ENCODE measurements at regions not wholly inside any gene's neighbourhood (a gene's known extent, or its start where the extent isn't known, plus 50 kb on each side); places are given as distances from the start of the nearest gene placed in this dataset.
"Not testable (repeated sequence)": the region's sequence is repeated elsewhere in the genome, so short reads cannot be mapped to it uniquely, and the experiment has no call there.

DNA sequence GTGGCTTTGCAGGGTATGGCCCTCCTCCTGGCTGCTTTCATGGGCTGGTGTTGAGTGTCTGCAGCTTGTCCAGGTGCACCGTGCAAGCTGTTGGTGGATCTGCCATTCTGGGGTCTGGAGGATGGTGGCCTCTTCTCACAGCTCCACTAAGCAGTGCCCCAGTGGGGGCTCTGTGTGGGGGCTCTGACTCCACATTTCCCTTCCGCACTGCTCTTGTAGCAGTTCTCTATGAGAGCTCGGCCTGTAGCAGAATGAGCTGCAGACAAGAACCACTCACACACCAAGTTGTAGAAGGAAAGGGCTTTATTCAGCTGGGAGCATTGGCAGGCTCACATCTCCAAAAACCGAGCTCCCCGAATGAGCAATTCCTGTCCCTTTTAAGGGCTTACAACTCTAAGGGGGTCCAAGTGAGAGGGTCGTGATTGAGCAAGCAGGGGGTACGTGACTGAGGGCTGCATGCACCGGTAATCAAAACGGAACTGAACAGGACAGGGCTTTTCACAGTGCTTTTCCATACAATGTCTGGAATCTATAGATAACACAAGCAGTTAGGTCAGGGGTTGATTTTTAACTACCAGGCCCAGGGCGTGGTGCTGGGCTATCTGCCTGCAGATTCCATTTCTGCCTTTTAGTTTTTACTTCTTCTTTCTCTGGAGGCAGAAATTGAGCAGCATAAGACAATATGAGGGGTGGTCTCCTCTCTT, 169.4 kb downstream of the MAIP1 start:
- not testable (repeated sequence) for TF ChIP-seq CTCF, EZH2, EZH2phosphoT487 (IDR thresholded peaks at IDR 0.05)
